CD4-positive, alpha-beta memory T cell (primary cell): ENCODE measurements at regions not wholly inside any gene's neighbourhood (a gene's known extent, or its start where the extent isn't known, plus 50 kb on each side); places are given as distances from the start of the nearest gene placed in this dataset.

Experiments
- CTCF ChIA-PET: fragments of 350-600 bp; sonication (Branson Sonifier 250); formaldehyde crosslinking; loops from one replicate; lab custom pipeline; 2021; ENCODE audit warnings: inconsistent platforms; ENCODE audit not compliant: partially characterized antibody; lab: Charles Lee
- POLR2A ChIA-PET: fragments of 350-600 bp; sonication (Branson Sonifier 250); formaldehyde crosslinking; loops from one replicate; lab custom pipeline; 2021; ENCODE audit not compliant: partially characterized antibody; lab: Charles Lee
- DNase-seq, 5 donors: peaks; one replicate each; pipeline versions ENCODE4 v3.0.0 to v3.0.0-alpha.2; 2020 to 2022; ENCODE audit warnings: mixed read lengths in 1 of 5
- H3K27ac ChIP-seq: one replicate; pipeline ENCODE4 v1.7.0; 2013; ENCODE audit warnings: low read depth, low read length
- H3K27me3 ChIP-seq: 2 replicates; pipeline ENCODE4 v1.7.0; 2013; ENCODE audit warnings: mild to moderate bottlenecking, low read length, moderate library complexity; ENCODE audit not compliant: insufficient read depth
- H3K36me3 ChIP-seq: 2 replicates; pipeline ENCODE4 v1.7.0; 2013; ENCODE audit warnings: mild to moderate bottlenecking, low read length, moderate library complexity; ENCODE audit not compliant: insufficient read depth
- H3K4me1 ChIP-seq: 2 replicates; pipeline ENCODE4 v1.7.0; 2013; ENCODE audit warnings: mild to moderate bottlenecking, low read length, moderate library complexity; ENCODE audit not compliant: insufficient read depth
- H3K4me3 ChIP-seq, 2 donors: one replicate each; pipeline ENCODE4 v1.7.0; 2013; ENCODE audit warnings: low read length in 2 of 2, mild to moderate bottlenecking in 1 of 2
- H3K9me3 ChIP-seq, 2 donors: one replicate each; pipeline ENCODE4 v1.7.0; 2013; ENCODE audit warnings: low read length in 2 of 2, control low read depth in 1 of 2; ENCODE audit not compliant: control insufficient read depth in 1 of 2
- H3K27ac Mint-ChIP-seq, 7 donors: one replicate each; pipeline ENCODE4 v1.8.0; 2020 to 2021; ENCODE audit warnings: mixed read lengths in 7 of 7, mild to moderate bottlenecking in 6 of 7, inconsistent platforms in 3 of 7, moderate library complexity in 3 of 7
- H3K27me3 Mint-ChIP-seq, 2 donors: one replicate each; pipeline ENCODE4 v1.8.0; 2020 to 2021; ENCODE audit warnings: mixed read lengths in 2 of 2
- H3K36me3 Mint-ChIP-seq, 2 donors: one replicate each; pipeline ENCODE4 v1.8.0; 2020 to 2021; ENCODE audit warnings: mixed read lengths in 2 of 2, inconsistent platforms in 1 of 2, mild to moderate bottlenecking in 1 of 2
- H3K4me1 Mint-ChIP-seq, 4 donors: one replicate each; pipeline ENCODE4 v1.8.0; 2020 to 2021; ENCODE audit warnings: mixed read lengths in 4 of 4, mild to moderate bottlenecking in 1 of 4
- H3K4me3 Mint-ChIP-seq, 8 donors: one replicate each; pipeline ENCODE4 v1.8.0; 2020 to 2021; ENCODE audit warnings: mixed read lengths in 8 of 8, mild to moderate bottlenecking in 7 of 8, moderate library complexity in 6 of 8, inconsistent platforms in 3 of 8
- H3K9me3 Mint-ChIP-seq, 8 donors: one replicate each; pipeline ENCODE4 v1.8.0; 2020 to 2021; ENCODE audit warnings: mixed read lengths in 8 of 8, mild to moderate bottlenecking in 5 of 8, inconsistent platforms in 3 of 8, moderate library complexity in 1 of 8
- intact Hi-C: fragments of 100-400 bp; cut with micrococcal nuclease; formaldehyde crosslinking; loops from one replicate; pipeline ENCODE4 v1.15.1; 2023

- no peak for DNase-seq
- Histone ChIP-seq H3K36me3 (no peaks in the 10 kb centered on the region), H3K27me3 (no peaks in the 10 kb centered on the region), H3K27ac (no peak overlapping the region), H3K9me3 (no peaks in the 10 kb centered on the region), H3K4me3 (no peak overlapping the region), H3K4me1 (no peaks in the 10 kb centered on the region)
- H3K27me3 Mint-ChIP-seq = no peaks in the 10 kb centered on the region
- H3K4me3 Mint-ChIP-seq = no peak overlapping the region
- ChIA-PET CTCF (no interaction called here), POLR2A (no interaction called here)
- H3K36me3 Mint-ChIP-seq = no peaks in the 10 kb centered on the region
- H3K9me3 Mint-ChIP-seq = peaks cover 0 to 2% (median 0%) of the 10 kb centered on the region in 8 donors
- intact Hi-C loops = no loop called here
- no peak overlapping the region for H3K27ac Mint-ChIP-seq
- no peaks in the 10 kb centered on the region for H3K4me1 Mint-ChIP-seq
Measured at GRCh38 chr3:162150790-162151189, 654.2 kb downstream of the OTOL1 start.

GRCh38 chr3:162152636-162153035 is 656.0 kb downstream of the OTOL1 start:
- Histone ChIP-seq H3K4me1 (no peaks in the 10 kb centered on the region), H3K9me3 (no peaks in the 10 kb centered on the region), H3K27me3 (no peaks in the 10 kb centered on the region), H3K4me3 (no peak overlapping the region), H3K27ac (no peak overlapping the region), H3K36me3 (no peaks in the 10 kb centered on the region)
- DNase-seq = no peak
- Mint-ChIP-seq H3K4me1 (no peaks in the 10 kb centered on the region), H3K27me3 (no peaks in the 10 kb centered on the region), H3K27ac (no peak overlapping the region), H3K36me3 (no peaks in the 10 kb centered on the region), H3K4me3 (no peak overlapping the region), H3K9me3 (peaks cover 0 to 3% (median 0%) of the 10 kb centered on the region in 8 donors)
- ChIA-PET CTCF (no interaction called here), POLR2A (no interaction called here)
- intact Hi-C loops = no loop called here

GRCh38 chr3:162161595-162161994 is 665.0 kb downstream of the OTOL1 start:
- Mint-ChIP-seq H3K4me3 (no peak overlapping the region), H3K27me3 (no peaks in the 10 kb centered on the region)
- intact Hi-C loops = no loop called here

GRCh38 chr3:162165346-162165745 is 668.7 kb downstream of the OTOL1 start:
- ChIA-PET POLR2A (no interaction called here), CTCF (no interaction called here)
- no peaks in the 10 kb centered on the region for H3K9me3 ChIP-seq
- no peak overlapping the region for H3K27ac ChIP-seq
- Mint-ChIP-seq H3K4me1 (no peaks in the 10 kb centered on the region), H3K27me3 (no peaks in the 10 kb centered on the region), H3K36me3 (no peaks in the 10 kb centered on the region), H3K9me3 (peaks cover 0 to 12% (median 5%) of the 10 kb centered on the region in 8 donors), H3K4me3 (no peak overlapping the region), H3K27ac (no peak overlapping the region)
- H3K4me1 ChIP-seq = no peaks in the 10 kb centered on the region
- H3K4me3 ChIP-seq = no peak overlapping the region
- H3K27me3 ChIP-seq = no peaks in the 10 kb centered on the region
- intact Hi-C loops = no loop called here
- DNase-seq = no peak
- H3K36me3 ChIP-seq = no peaks in the 10 kb centered on the region

More at GRCh38 chr3:162161595-162161994, 665.0 kb downstream of the OTOL1 start:
- ChIA-PET POLR2A (no interaction called here), CTCF (no interaction called here)
- no peaks in the 10 kb centered on the region for H3K36me3 ChIP-seq
- no peaks in the 10 kb centered on the region for H3K9me3 ChIP-seq
- no peak overlapping the region for H3K4me3 ChIP-seq
- Mint-ChIP-seq H3K27ac (no peak overlapping the region), H3K9me3 (peaks cover 0 to 14% (median 11%) of the 10 kb centered on the region in 8 donors), H3K36me3 (no peaks in the 10 kb centered on the region), H3K4me1 (no peaks in the 10 kb centered on the region)
- no peak overlapping the region for H3K27ac ChIP-seq
- H3K27me3 ChIP-seq = no peaks in the 10 kb centered on the region
- DNase-seq = no peak
- H3K4me1 ChIP-seq = no peaks in the 10 kb centered on the region

GRCh38 chr3:162166543-162166942 is 669.9 kb downstream of the OTOL1 start:
- Mint-ChIP-seq H3K4me3 (no peak overlapping the region), H3K4me1 (no peaks in the 10 kb centered on the region), H3K9me3 (peaks cover 0 to 12% (median 3%) of the 10 kb centered on the region in 8 donors), H3K27me3 (no peaks in the 10 kb centered on the region), H3K36me3 (no peaks in the 10 kb centered on the region), H3K27ac (no peak overlapping the region)
- Histone ChIP-seq H3K9me3 (no peaks in the 10 kb centered on the region), H3K27me3 (no peaks in the 10 kb centered on the region), H3K27ac (no peak overlapping the region), H3K4me3 (no peak overlapping the region), H3K36me3 (no peaks in the 10 kb centered on the region), H3K4me1 (no peaks in the 10 kb centered on the region)
- DNase-seq = no peak
- intact Hi-C loops = no loop called here
- CTCF ChIA-PET = no interaction called here
- POLR2A ChIA-PET = no interaction called here

GRCh38 chr3:162168715-162169114 is 672.1 kb downstream of the OTOL1 start:
- no peaks in the 10 kb centered on the region for H3K27me3 Mint-ChIP-seq
- Histone ChIP-seq H3K36me3 (no peaks in the 10 kb centered on the region), H3K27ac (no peak overlapping the region), H3K4me1 (no peaks in the 10 kb centered on the region), H3K4me3 (no peak overlapping the region), H3K27me3 (no peaks in the 10 kb centered on the region), H3K9me3 (no peaks in the 10 kb centered on the region)
- no peak for DNase-seq
- peaks cover 2 to 17% (median 6%) of the 10 kb centered on the region in 8 donors for H3K9me3 Mint-ChIP-seq
- H3K36me3 Mint-ChIP-seq = no peaks in the 10 kb centered on the region
- CTCF ChIA-PET = no interaction called here
- POLR2A ChIA-PET = no interaction called here
- H3K4me1 Mint-ChIP-seq = no peaks in the 10 kb centered on the region
- H3K27ac Mint-ChIP-seq = no peak overlapping the region
- intact Hi-C loops = no loop called here
- H3K4me3 Mint-ChIP-seq = no peak overlapping the region

- no peaks in the 10 kb centered on the region for H3K4me1 Mint-ChIP-seq
- Histone ChIP-seq H3K9me3 (no peaks in the 10 kb centered on the region), H3K27me3 (no peaks in the 10 kb centered on the region), H3K27ac (no peak overlapping the region), H3K36me3 (no peaks in the 10 kb centered on the region), H3K4me3 (no peak overlapping the region), H3K4me1 (no peaks in the 10 kb centered on the region)
- H3K36me3 Mint-ChIP-seq = no peaks in the 10 kb centered on the region
- DNase-seq = no peak
- CTCF ChIA-PET = no interaction called here
- no peak overlapping the region for H3K4me3 Mint-ChIP-seq
- POLR2A ChIA-PET = no interaction called here
- intact Hi-C loops = no loop called here
- peaks cover 2 to 17% (median 7%) of the 10 kb centered on the region in 8 donors for H3K9me3 Mint-ChIP-seq
- H3K27me3 Mint-ChIP-seq = no peaks in the 10 kb centered on the region
- no peak overlapping the region for H3K27ac Mint-ChIP-seq
Measured at GRCh38 chr3:162170581-162170980, 674.0 kb downstream of the OTOL1 start.

- DNase-seq = no peak
- H3K27ac ChIP-seq = no peak overlapping the region
- POLR2A ChIA-PET = no interaction called here
- Mint-ChIP-seq H3K9me3 (peaks cover 2 to 11% (median 5%) of the 10 kb centered on the region in 8 donors), H3K4me1 (no peaks in the 10 kb centered on the region), H3K36me3 (no peaks in the 10 kb centered on the region), H3K4me3 (no peak overlapping the region), H3K27me3 (no peaks in the 10 kb centered on the region), H3K27ac (no peak overlapping the region)
- H3K36me3 ChIP-seq = no peaks in the 10 kb centered on the region
- H3K4me3 ChIP-seq = no peak overlapping the region
- intact Hi-C loops = no loop called here
- no peaks in the 10 kb centered on the region for H3K9me3 ChIP-seq
- CTCF ChIA-PET = interaction anchor here (1.1 kb wide), 1 partner anchor 19 kb away, joined by 3 read pairs; no protein-coding TSS in a partner anchor
- no peaks in the 10 kb centered on the region for H3K27me3 ChIP-seq
- H3K4me1 ChIP-seq = no peaks in the 10 kb centered on the region
Measured at GRCh38 chr3:162171970-162172369, 675.4 kb downstream of the OTOL1 start.
